SHP77 treated with DMSO at 0.1 percent for 48 hours (cell line): ENCODE measurements at regions not wholly inside any gene's neighbourhood (a gene's known extent, or its start where the extent isn't known, plus 50 kb on each side); places are given as distances from the start of the nearest gene placed in this dataset.
A peak's percentile ranks its signal among the peaks of the same experiment; 100 is the strongest.

Experiments
- DNase-seq: peaks from one replicate; lab custom pipeline; 2025; lab: John Stamatoyannopoulos, UW

GRCh38 chr11:112715056-112715455, 246.2 kb upstream of the NCAM1 start:
- no peak for DNase-seq

DNA sequence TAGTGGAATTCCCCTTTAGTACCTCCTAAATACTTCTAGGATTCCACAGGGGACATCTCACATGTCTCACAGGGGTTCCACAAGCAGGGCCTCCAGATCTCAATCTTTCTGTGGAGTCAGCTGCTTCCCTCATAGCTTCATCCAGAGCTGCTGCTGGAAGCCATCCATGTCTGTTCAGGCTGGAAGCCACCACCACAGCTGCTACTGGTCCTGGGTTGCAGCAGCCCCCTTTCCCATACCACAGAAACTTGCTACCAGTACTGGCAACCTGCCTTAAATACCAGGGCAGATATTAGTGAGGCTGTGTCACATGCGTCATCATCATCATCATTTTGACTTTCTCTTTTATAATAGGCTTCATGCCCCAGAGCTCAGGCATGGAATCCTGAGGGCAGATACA, 242.7 kb upstream of the NCAM1 start:
- no peak for DNase-seq

DNA sequence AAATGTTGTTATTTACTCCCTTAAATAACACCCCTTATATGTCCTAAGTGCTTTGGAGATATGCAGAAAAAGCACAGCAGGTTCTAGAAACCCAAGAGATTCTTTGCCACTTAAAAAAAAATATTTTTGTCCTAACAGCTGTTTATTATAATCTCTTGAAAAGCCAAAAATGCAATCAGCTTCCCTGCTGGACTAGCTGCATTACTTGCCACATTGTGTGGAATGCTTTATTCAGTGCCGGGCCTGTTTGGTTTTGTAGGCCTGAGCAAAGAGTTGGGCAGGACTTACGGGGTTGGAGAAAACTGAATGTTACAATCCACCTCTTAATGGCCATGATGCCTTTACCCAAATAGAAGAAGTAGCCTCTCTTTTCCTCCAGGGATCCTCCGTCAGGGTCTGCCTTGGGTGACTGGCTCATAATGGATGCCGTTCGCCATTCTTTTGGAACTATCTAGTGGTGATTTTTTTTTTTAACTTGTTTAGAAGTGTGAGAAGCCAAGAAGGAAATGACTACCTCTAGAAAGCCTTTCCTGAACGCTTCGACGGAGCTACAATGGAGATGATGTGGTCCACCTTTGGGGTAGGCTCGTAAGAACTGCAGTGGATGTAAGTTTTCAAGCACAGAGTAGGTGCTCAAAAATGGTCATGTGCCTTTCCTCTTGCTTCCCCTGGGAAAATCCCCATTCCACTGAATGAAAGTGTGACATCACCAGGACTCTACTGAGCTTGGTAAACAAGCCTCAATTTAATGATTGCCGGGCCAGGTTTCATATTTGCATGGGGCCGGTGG, 241.3 kb upstream of the NCAM1 start:
- no peak for DNase-seq

GRCh38 chr11:112722148-112722547, 239.1 kb upstream of the NCAM1 start:
- no peak for DNase-seq

DNA sequence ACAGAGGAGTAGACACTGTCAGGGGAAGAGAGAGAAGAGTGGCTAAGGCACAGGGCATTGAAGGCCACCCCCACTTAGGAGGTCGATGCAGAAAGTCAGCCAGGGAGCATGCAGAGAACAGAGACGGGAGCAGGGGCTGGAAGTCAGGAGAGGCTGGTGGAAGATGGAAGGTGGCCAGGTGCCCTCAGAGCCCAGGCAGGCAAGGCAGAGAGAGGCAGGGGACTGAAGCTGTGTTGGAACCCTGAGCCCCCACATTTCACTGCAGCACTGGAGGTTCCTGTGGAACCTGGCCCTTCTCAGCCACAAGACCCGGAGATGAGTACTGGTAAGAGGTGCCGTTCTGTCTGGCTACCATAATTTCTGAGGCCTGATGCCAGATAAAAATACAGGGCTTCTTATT, 238.3 kb upstream of the NCAM1 start:
- no peak for DNase-seq

DNA sequence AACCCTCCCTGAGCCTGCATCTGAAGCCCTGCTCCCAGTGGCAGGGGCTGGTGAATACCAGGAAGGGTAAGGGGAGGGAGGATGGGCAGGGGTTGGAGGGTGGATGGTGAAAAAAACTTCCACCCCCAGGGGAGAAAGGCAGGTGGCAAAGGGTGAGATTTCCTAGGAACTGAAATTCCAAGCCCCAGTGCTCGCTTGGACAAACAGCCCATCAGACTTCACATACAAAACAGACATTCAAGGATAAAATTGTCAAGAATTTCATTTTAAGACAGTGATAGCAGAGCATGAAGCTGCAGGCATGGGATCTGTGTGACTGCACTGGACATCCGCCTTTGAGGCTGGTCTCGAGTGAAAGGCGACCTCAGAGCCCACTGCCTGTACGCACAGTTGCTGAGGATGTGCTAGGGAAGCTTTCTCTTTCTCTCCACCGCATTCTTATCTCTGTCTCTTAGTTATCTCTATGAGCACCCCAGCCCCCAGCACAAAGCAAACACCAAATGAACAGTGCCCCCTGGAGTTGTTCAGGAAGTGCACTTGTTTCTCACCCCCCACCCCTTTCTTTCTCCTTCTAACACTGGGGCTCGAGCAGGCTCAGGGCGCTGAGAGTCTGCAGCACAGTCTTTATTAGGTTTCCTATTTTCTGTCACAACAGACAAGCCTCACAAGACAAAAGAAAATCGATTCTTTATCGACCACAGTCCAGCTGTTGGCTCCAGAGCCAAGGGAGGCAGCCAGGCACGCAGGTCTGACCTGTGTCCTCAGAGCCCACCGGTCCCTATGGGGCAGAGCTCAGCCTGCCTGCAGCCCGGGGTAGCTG, 237.3 kb upstream of the NCAM1 start:
- DNase-seq, result no peak

DNA sequence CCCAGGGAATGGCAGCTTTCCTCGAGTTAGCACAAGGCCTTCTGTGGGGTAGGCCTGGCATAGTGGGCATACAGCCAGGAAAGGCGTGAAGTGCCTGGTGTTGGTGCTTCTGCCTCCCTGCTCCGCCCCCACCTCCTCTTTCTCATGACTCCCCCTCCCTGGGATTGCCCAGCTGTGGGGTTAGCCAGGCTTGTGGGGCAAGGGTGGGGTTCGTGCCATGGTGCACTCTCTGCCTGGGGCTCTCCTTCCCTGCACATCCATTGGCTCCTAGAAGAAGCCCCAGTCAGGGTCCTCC, 236.8 kb upstream of the NCAM1 start:
- DNase-seq, result no peak

DNA sequence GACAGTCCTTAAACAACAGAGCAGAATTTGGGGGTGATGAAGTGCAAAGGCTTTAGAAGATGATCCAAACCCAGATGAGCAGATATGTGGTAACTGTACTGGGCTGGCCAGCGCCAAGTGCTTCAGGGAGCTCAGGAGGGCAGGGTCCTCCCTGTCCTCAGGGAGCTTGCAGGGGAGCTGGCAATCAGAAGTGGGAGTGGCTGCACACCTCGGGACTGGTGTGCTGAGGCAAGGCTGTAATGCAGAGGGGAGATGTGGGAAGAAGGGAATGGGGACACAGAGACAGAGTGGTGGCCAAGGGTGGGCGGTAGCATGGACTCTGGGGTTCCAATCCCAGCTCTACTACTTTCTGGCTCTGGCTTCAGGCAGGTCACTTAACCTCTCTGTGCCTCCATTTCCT, 235.6 kb upstream of the NCAM1 start:
- DNase-seq, result no peak

DNA sequence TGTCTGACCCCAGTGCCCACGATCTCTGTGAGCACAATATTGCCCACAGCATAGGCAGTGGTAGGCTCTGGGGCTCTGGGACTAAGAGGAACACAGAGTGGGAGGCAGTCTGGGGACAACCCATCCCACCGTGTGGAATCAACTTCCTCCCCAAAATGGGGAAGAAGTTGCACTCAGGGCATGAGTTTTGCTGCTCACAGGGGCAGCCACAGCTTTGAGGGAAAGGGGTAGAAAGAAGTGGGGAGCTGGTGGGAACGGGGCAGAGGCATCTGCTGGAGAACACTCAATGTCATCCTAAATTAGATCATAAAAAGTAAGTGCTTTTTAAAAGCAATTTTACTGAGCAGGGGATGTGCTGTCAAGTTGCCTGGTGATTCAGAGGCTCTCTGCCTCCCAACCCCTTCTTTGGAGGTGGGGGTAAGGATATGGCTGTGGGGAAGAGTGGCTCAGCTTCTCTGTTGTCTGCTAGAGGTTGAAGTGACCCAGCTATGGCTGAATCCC, 233.8 kb upstream of the NCAM1 start:
- DNase-seq, result no peak

GRCh38 chr11:112728288-112728687, 232.9 kb upstream of the NCAM1 start:
- no peak for DNase-seq

DNA sequence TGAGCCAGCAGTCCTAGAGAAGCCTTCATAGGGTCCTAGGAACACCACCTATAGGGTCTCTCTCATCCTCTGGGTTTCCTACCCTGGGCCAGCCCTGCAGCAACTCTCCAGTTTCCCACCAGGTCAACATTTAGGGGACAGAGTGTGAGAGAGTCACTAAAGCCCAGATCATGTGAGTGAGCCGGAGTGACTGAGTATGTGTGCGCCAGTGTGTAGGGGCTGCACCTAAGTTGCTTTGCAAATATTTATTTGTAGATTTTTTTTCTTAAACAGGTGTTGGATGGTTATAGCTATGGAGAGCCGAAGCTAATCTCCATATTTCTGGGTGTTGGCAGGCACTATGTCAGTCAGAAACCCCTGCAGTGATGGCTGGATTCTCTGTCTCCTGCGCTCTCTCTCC, 232.5 kb upstream of the NCAM1 start:
- DNase-seq, result no peak

- no peak for DNase-seq
These were observed 230.6 kb upstream of the NCAM1 start for GRCh38 chr11:112730591-112730990.

DNA sequence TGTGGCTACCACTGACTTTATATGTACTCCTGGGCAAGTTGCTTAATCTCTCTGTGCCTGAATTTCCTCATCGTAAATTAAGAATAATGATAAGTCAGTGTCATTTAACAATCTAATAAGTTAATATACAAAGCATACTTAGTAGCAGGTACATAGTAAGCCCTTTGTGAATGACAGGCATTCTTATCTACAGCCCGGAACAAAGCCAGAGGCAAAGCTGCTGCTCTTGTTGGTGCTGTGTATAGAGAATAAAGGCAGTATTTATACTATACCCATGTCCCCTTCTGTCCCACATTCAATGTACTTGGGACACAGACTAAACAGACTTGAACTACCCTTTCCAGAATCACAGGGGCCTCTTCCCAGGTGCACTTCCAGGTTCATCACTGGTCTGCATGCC, 229.7 kb upstream of the NCAM1 start:
- no peak for DNase-seq

DNA sequence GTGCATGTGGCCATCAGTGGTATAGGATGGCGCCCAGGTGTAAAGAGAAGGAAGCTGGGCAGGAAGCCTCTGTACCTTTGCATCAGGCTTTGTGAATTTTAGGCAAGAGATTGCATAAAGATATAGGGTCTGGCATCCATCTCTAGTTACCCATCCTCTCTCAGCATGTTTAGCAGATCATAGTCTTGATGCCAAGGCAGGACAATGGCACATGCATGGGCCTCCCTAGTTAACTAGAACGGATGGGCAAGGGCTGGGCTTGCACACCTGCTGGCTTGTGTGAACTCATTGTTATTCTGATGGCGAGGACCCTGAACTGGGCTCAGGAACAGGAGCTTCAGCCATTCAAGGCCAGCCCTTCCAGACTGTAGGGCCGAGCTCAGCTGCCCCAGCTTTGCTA, 229.2 kb upstream of the NCAM1 start:
- DNase-seq, result no peak

DNA sequence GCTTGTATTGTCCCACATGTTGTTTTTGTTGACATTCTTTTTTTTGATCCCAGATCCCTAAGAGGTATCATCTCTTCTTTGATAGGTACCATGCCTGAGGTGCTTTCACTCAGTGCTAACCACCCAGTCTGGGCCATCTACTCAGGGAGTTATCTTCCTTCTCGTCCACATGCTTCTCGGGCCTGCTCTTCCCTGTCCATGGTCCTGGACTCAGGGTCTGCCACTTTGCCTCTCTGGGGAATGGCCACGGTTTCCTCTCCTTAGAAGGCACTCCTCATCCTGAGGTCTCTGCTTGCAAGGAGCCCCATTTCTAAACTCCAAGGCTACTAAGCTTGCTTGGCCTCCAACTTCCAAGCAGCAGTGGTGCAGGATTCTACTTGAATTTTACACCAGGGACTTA, 227.0 kb upstream of the NCAM1 start:
- no peak for DNase-seq

GRCh38 chr11:112735470-112735869, 225.8 kb upstream of the NCAM1 start:
- DNase-seq, result no peak

GRCh38 chr11:112744041-112744440, 217.2 kb upstream of the NCAM1 start:
- DNase-seq, result peak; percentile 59

DNA sequence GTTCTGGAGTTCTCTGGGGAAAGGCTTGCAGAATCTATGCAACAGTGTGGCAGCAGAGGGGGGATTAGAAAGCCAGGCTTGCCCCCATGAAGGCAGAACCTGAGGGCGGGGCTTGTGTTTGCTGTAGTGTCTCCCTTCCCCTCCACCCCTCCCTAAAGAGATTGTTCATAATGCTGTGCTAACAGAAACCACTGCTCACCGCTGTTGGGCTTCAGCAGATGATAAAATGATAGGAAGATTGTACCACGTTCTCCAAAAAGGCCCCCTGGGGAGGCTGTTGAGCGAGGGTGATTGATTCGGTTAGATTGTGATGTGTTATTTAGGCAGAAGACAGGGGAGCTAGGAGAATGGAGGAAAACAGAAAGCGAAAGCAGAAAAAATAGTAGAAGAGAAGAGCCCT, 215.2 kb upstream of the NCAM1 start:
- DNase-seq, result no peak

DNA sequence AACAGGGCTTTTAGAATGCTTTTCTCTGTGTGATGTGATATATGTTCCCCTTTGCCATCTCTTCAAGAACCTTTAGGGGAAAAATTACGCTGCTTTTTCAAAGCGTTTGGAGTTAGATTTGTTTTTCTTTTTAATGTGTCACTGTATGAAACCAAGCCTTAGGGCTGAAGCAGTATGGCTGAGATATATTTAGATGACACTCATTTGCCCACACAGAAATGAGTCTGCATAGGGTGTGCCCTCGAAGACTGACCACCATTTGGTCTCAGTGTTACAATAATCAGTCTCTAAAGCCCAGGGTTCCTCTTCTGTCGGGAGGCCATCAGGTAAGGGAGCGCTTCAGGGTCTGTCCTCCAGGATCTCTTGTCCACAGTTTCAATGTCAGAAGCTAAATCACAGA, 213.0 kb upstream of the NCAM1 start:
- DNase-seq, result no peak

DNA sequence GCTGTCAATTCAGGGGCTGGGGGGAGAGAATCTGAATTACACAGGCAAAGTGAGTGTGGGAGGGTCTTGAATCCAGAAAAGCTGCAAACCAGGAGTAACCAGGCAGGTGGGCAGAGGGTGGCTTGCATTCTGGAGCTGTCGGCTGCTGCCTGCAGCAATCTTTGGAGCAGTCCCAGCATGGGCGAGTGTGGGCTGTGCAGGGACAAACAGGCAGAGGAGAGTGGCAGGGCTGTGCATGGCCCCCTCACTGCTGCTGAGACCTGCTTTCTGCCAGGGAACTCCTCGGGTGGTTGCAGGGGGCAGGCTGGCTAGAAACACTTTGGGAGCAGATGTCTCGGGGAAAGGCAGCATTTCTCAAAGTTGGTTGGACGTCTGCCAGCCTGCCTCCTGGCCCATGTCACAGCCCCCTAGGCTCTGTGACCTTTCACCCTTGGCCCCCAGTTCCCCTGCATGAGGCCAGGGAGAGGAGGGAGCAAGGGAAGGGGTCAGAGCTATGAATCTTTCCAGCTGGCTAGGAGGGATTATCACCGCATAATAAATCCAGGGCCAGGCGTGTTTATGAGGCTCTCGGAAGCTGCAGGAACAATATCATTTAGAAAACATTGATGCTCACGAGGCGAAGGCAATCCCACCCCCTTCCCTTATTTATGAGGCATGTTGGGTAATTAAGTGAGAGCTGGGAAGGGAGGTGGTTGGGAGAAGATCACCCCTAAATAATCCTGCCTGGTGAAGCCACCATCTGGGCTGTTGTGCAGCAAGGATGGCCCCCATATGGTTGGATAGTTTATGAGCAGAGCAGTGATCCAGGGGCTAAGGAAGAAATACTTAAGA, 212.3 kb upstream of the NCAM1 start:
- no peak for DNase-seq

- DNase-seq, result no peak
These were observed 209.9 kb upstream of the NCAM1 start for GRCh38 chr11:112751329-112751728.

- no peak for DNase-seq
These were observed 209.4 kb upstream of the NCAM1 start for GRCh38 chr11:112751772-112752171.

GRCh38 chr11:112752563-112752962, 208.7 kb upstream of the NCAM1 start:
- no peak for DNase-seq
